CD4-positive, alpha-beta T cell (primary cell): ENCODE measurements at regions not wholly inside any gene's neighbourhood (a gene's known extent, or its start where the extent isn't known, plus 50 kb on each side); places are given as distances from the start of the nearest gene placed in this dataset.

Experiments
- ATAC-seq: fragments of 200-7000 bp; cut with Tn5 transposase; one replicate; pipeline ENCODE4 v1.10.0; 2022; ENCODE audit warnings: mild to moderate bottlenecking; ENCODE audit not compliant: poor library complexity
- CTCF ChIA-PET: fragments of 350-600 bp; sonication (Branson Sonifier 250); formaldehyde crosslinking; loops from one replicate; lab custom pipeline; 2021; ENCODE audit warnings: antibody characterized with exemption, inconsistent platforms; lab: Charles Lee
- POLR2A ChIA-PET: fragments of 350-600 bp; sonication (Branson Sonifier 250); formaldehyde crosslinking; loops from one replicate; lab custom pipeline; 2021; ENCODE audit warnings: antibody characterized with exemption, inconsistent platforms; lab: Charles Lee
- DNase-seq, 14 experiments: peaks; one replicate each; pipeline ENCODE4 v3.0.0-alpha.2; 2013 to 2020; ENCODE audit warnings: mixed read lengths in 2 of 14
- H3K27ac ChIP-seq, 2 donors: one replicate each; pipeline versions ENCODE4 v1.5.1 to v1.7.0; 2013; ENCODE audit warnings: low read length in 2 of 2, low read depth in 1 of 2, mild to moderate bottlenecking in 1 of 2
- H3K27me3 ChIP-seq, 2 experiments: 1 replicate in 1 of 2; 2 replicates in 1 of 2; pipeline versions ENCODE4 v1.6.1 to v1.7.0; 2013; ENCODE audit warnings: low read length in 2 of 2, control low read depth in 1 of 2, mild to moderate bottlenecking in 1 of 2, moderate library complexity in 1 of 2; ENCODE audit not compliant: insufficient read depth in 2 of 2, control insufficient read depth in 1 of 2
- H3K36me3 ChIP-seq: one replicate; pipeline ENCODE4 v1.6.1; 2013; ENCODE audit warnings: low read length, control low read depth; ENCODE audit not compliant: insufficient read depth
- H3K4me1 ChIP-seq: one replicate; pipeline ENCODE4 v1.6.1; 2013; ENCODE audit warnings: low read length, control low read depth; ENCODE audit not compliant: insufficient read depth
- H3K4me3 ChIP-seq: one replicate; pipeline ENCODE4 v1.5.1; 2013; ENCODE audit warnings: mild to moderate bottlenecking, low read length, moderate library complexity
- H3K9me3 ChIP-seq, 2 experiments: 1 replicate in 1 of 2; 2 replicates in 1 of 2; pipeline versions ENCODE4 v1.6.1 to v1.7.0; 2013; ENCODE audit warnings: low read length in 2 of 2, mild to moderate bottlenecking in 2 of 2, control low read depth in 1 of 2, moderate library complexity in 1 of 2; ENCODE audit not compliant: control insufficient read depth in 1 of 2, insufficient read depth in 1 of 2
- H3K27ac Mint-ChIP-seq: one replicate; pipeline ENCODE4 v1.8.0; 2020; ENCODE audit warnings: mixed read lengths
- H3K27me3 Mint-ChIP-seq: one replicate; pipeline ENCODE4 v1.8.0; 2021; ENCODE audit warnings: mixed read lengths
- H3K36me3 Mint-ChIP-seq: one replicate; pipeline ENCODE4 v1.8.0; 2021; ENCODE audit warnings: low read depth, mixed read lengths
- H3K4me1 Mint-ChIP-seq: one replicate; pipeline ENCODE4 v1.8.0; 2021; ENCODE audit warnings: low read depth, mixed read lengths
- H3K4me3 Mint-ChIP-seq: one replicate; pipeline ENCODE4 v1.8.0; 2020; ENCODE audit warnings: mild to moderate bottlenecking, mixed read lengths
- H3K9me3 Mint-ChIP-seq: one replicate; pipeline ENCODE4 v1.8.0; 2020; ENCODE audit warnings: mixed read lengths
- CTCF ChIP-seq: fragments of 200-600 bp; IDR thresholded peaks from one replicate; pipeline ENCODE4 v1.8.0; 2022; ENCODE audit warnings: antibody characterized with exemption, mild to moderate bottlenecking
- intact Hi-C, 2 experiments: fragments of 100-400 bp; cut with DNase I in 1 of 2; cut with micrococcal nuclease in 1 of 2; formaldehyde crosslinking; loops; one replicate each; pipeline versions ENCODE4 v1.15.1 to v1.9.0; 2023 to 2025; cut with DNase I, micrococcal nuclease

- Mint-ChIP-seq H3K27ac (no peak overlapping the region), H3K4me3 (no peak overlapping the region), H3K36me3 (no peaks in the 10 kb centered on the region), H3K4me1 (no peaks in the 10 kb centered on the region), H3K27me3 (no peaks in the 10 kb centered on the region), H3K9me3 (peaks cover 7% of the 10 kb centered on the region)
- Histone ChIP-seq H3K4me3 (no peak overlapping the region), H3K9me3 (no peaks in the 10 kb centered on the region), H3K36me3 (no peaks in the 10 kb centered on the region), H3K27me3 (no peaks in the 10 kb centered on the region), H3K27ac (no peak overlapping the region), H3K4me1 (no peaks in the 10 kb centered on the region)
- ATAC-seq (no peak), DNase-seq (no peak)
- ChIA-PET CTCF (no interaction called here), POLR2A (no interaction called here)
- intact Hi-C loops = no loop called here
- TF ChIP-seq CTCF = no peak
Measured at GRCh38 chr21:17159697-17160096, 353.1 kb upstream of the CXADR start.

- peaks cover 14% of the 10 kb centered on the region for H3K9me3 Mint-ChIP-seq
- H3K27me3 ChIP-seq = no peaks in the 10 kb centered on the region
- intact Hi-C loops = no loop called here
- ChIA-PET POLR2A (no interaction called here), CTCF (no interaction called here)
- no peak overlapping the region for H3K27ac ChIP-seq
- no peaks in the 10 kb centered on the region for H3K36me3 ChIP-seq
- H3K4me1 Mint-ChIP-seq = no peaks in the 10 kb centered on the region
- no peak overlapping the region for H3K4me3 ChIP-seq
- ATAC-seq = no peak
- TF ChIP-seq CTCF = no peak
- no peak overlapping the region for H3K27ac Mint-ChIP-seq
- H3K9me3 ChIP-seq = peaks cover 0 to 3% of the 10 kb centered on the region in 2 experiments
- DNase-seq = no peak
- H3K4me1 ChIP-seq = no peaks in the 10 kb centered on the region
- no peak overlapping the region for H3K4me3 Mint-ChIP-seq
- H3K36me3 Mint-ChIP-seq = no peaks in the 10 kb centered on the region
- no peaks in the 10 kb centered on the region for H3K27me3 Mint-ChIP-seq
Measured at GRCh38 chr21:17185674-17186073, 327.2 kb upstream of the CXADR start.

- POLR2A ChIA-PET = no interaction called here
- Mint-ChIP-seq H3K9me3 (peaks cover 26% of the 10 kb centered on the region), H3K4me1 (no peaks in the 10 kb centered on the region), H3K36me3 (no peaks in the 10 kb centered on the region), H3K4me3 (no peak overlapping the region), H3K27me3 (no peaks in the 10 kb centered on the region), H3K27ac (no peak overlapping the region)
- CTCF ChIA-PET = interaction anchor here (0.6 kb wide), 1 partner anchor 410 kb away, joined by 3 read pairs; no protein-coding TSS in a partner anchor
- Histone ChIP-seq H3K9me3 (peaks cover 3 to 7% of the 10 kb centered on the region in 2 experiments), H3K4me1 (no peaks in the 10 kb centered on the region), H3K36me3 (no peaks in the 10 kb centered on the region), H3K27me3 (no peaks in the 10 kb centered on the region), H3K27ac (no peak overlapping the region), H3K4me3 (no peak overlapping the region)
- DNase-seq (no peak), ATAC-seq (no peak)
- intact Hi-C loops = no loop called here
- no peak for TF ChIP-seq CTCF
Measured at GRCh38 chr21:17189963-17190362, 322.9 kb upstream of the CXADR start.
